ENCODE measurements at regions not wholly inside any gene's neighbourhood (a gene's known extent, or its start where the extent isn't known, plus 50 kb on each side); places are given as distances from the start of the nearest gene placed in this dataset.

- TF ChIP-seq TARDBP (IDR thresholded peaks at IDR 0.05), result no peak
- TF ChIP-seq FOXM1 (IDR thresholded peaks at IDR 0.05; ENCODE audit: borderline replicate concordance), result no peak
- no peak for TF ChIP-seq FOXA1 (IDR thresholded peaks at IDR 0.05)
- TF ChIP-seq NFRKB (IDR thresholded peaks at IDR 0.05), result no peak
- TF ChIP-seq SP1 (IDR thresholded peaks at IDR 0.05), result no peak
- no peak for TF ChIP-seq HDGF (IDR thresholded peaks at IDR 0.05; ENCODE audit: borderline replicate concordance)
- TF ChIP-seq ELF4 (IDR thresholded peaks at IDR 0.05), result no peak
- no peak for TF ChIP-seq BHLHE40 (IDR thresholded peaks at IDR 0.05; ENCODE audit: borderline replicate concordance)
- TF ChIP-seq FOXK2 (IDR thresholded peaks at IDR 0.05), result no peak
- TF ChIP-seq ARNT (IDR thresholded peaks at IDR 0.05), result no peak
Measured at GRCh38 chr14:83120187-83120586, 1586.5 kb upstream of the SEL1L start.
